ENCODE measurements at regions not wholly inside any gene's neighbourhood (a gene's known extent, or its start where the extent isn't known, plus 50 kb on each side); places are given as distances from the start of the nearest gene placed in this dataset.
"Not testable (repeated sequence)": the region's sequence is repeated elsewhere in the genome, so short reads cannot be mapped to it uniquely, and the experiment has no call there.

DNA sequence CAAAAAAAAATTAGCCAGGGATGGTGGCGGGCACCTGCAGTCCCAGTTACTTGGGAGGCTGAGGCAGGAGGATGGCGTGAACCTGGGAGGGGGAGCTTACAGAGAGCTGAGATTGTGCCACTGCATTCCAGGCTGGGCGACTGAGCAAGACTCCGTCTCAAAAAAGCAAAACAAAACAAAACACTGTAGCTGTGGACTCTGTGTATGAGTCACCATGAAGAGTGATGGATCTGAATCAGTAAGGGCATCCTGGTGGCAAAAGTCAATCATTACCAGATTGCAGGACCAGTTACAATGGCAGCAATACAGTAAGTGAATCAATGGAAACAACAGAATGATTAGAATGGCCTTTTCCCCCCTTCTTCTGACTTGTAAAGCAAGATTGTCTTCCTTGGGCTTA lies 113.7 kb upstream of the CCDC180 start:
- TF ChIP-seq CTCF (IDR thresholded peaks at IDR 0.05); ZBTB33 (IDR thresholded peaks at IDR 0.05; ENCODE audit: borderline replicate concordance, low read depth); YY1 (IDR thresholded peaks at IDR 0.05; ENCODE audit: low read depth); FOXJ3 (CRISPR knock-in tag; IDR thresholded peaks at IDR 0.05); NRF1 (IDR thresholded peaks at IDR 0.05; ENCODE audit: low read depth, low read length): not testable (repeated sequence)

Data from SK-N-SH (cell line).